IMR-90 (cell line): ENCODE measurements at regions not wholly inside any gene's neighbourhood (a gene's known extent, or its start where the extent isn't known, plus 50 kb on each side); places are given as distances from the start of the nearest gene placed in this dataset.
"Not testable (repeated sequence)": the region's sequence is repeated elsewhere in the genome, so short reads cannot be mapped to it uniquely, and the experiment has no call there.

ENCODE experiments used
- ATAC-seq: fragments of 200-7000 bp; cut with Tn5 transposase; 2 replicates; pipeline ENCODE4 v1.9.1; 2020; ENCODE audit warnings: low read depth, mild to moderate bottlenecking, moderate library complexity
- BruUV-seq: library from RNA; stranded (reverse); fragments of 400-500 nt; replicated peaks from 2 replicates; lab custom pipeline; 2021; lab: Mats Ljungman, UMichigan
- CTCF ChIA-PET: fragments of 300-600 bp; formaldehyde crosslinking; extraction: SDS; loops from one replicate; lab custom pipeline; 2021; ENCODE audit warnings: antibody characterized with exemption; lab: Yijun Ruan, JAX
- POLR2A ChIA-PET: fragments of 300-600 bp; sonication (Branson Sonifier 250); formaldehyde crosslinking; loops from one replicate; lab custom pipeline; 2022; ENCODE audit warnings: antibody characterized with exemption; ENCODE audit not compliant: unreplicated experiment; lab: Charles Lee
- DNase-seq: peaks from one replicate; pipeline ENCODE4 v3.0.0; 2013
- H2AFZ ChIP-seq: replicated peaks from 2 replicates; pipeline ENCODE3; 2013; ENCODE audit warnings: low read length, mild to moderate bottlenecking; ENCODE audit not compliant: poor library complexity
- H2AK5ac ChIP-seq: 2 replicates; pipeline ENCODE4 v1.6.1; 2013; ENCODE audit warnings: low read depth, low read length, inconsistent platforms
- H2AK9ac ChIP-seq: replicated peaks from 2 replicates; pipeline ENCODE3; 2013; ENCODE audit warnings: mild to moderate bottlenecking, low read depth, low read length, moderate library complexity; ENCODE audit not compliant: poor library complexity
- H2BK120ac ChIP-seq: 2 replicates; pipeline ENCODE4 v1.6.1; 2013; ENCODE audit warnings: low read depth, low read length, inconsistent platforms
- H2BK15ac ChIP-seq: 3 replicates; pipeline ENCODE4 v1.6.1; 2013; ENCODE audit warnings: low read depth, low read length, inconsistent platforms
- H2BK20ac ChIP-seq: 2 replicates; pipeline ENCODE4 v1.6.1; 2013; ENCODE audit warnings: low read depth, mild to moderate bottlenecking, inconsistent platforms, low read length, moderate library complexity
- H2BK5ac ChIP-seq: 2 replicates; pipeline ENCODE4 v1.6.1; 2013; ENCODE audit warnings: mild to moderate bottlenecking, low read depth, low read length, inconsistent platforms; ENCODE audit not compliant: poor library complexity, severe bottlenecking
- H3K14ac ChIP-seq: replicated peaks from 2 replicates; pipeline ENCODE4 v1.6.1; 2013; ENCODE audit warnings: low read depth, low read length, inconsistent platforms
- H3K18ac ChIP-seq: 2 replicates; pipeline ENCODE4 v1.6.1; 2013; ENCODE audit warnings: low read depth, low read length, control low read depth
- H3K23ac ChIP-seq: 2 replicates; pipeline ENCODE4 v1.6.1; 2013; ENCODE audit warnings: low read depth, low read length, inconsistent platforms
- H3K27ac ChIP-seq: 2 replicates; pipeline ENCODE4 v1.5.1; 2013; ENCODE audit warnings: mild to moderate bottlenecking, control low read depth, low read length; ENCODE audit not compliant: insufficient read depth
- H3K27me3 ChIP-seq: 2 replicates; pipeline ENCODE4 v1.6.1; 2013; ENCODE audit warnings: low read length; ENCODE audit not compliant: control insufficient read depth, insufficient read depth
- H3K36me3 ChIP-seq: 2 replicates; pipeline ENCODE4 v1.6.1; 2013; ENCODE audit warnings: low read length, mixed read lengths; ENCODE audit not compliant: control insufficient read depth, insufficient read depth
- H3K4ac ChIP-seq: 2 replicates; pipeline ENCODE4 v1.6.1; 2013; ENCODE audit warnings: low read depth, low read length, inconsistent platforms
- H3K4me1 ChIP-seq: 2 replicates; pipeline ENCODE4 v1.6.1; 2013; ENCODE audit warnings: low read length, mixed read lengths; ENCODE audit not compliant: control insufficient read depth, insufficient read depth
- H3K4me2 ChIP-seq: 2 replicates; pipeline ENCODE4 v1.6.1; 2013; ENCODE audit warnings: low read depth, mild to moderate bottlenecking, control low read depth, low read length, moderate library complexity
- H3K4me3 ChIP-seq: 2 replicates; pipeline ENCODE4 v1.5.1; 2013; ENCODE audit warnings: low read depth, mild to moderate bottlenecking, control low read depth, low read length, moderate library complexity; ENCODE audit not compliant: insufficient read depth
- H3K56ac ChIP-seq: 2 replicates; pipeline ENCODE4 v1.6.1; 2013; ENCODE audit warnings: low read length, inconsistent platforms; ENCODE audit not compliant: insufficient read depth; ENCODE audit errors: extremely low read depth
- H3K79me1 ChIP-seq, 2 experiments: 2 replicates each; pipeline ENCODE4 v1.6.1; 2013; ENCODE audit warnings: low read length in 2 of 2, inconsistent platforms in 1 of 2, low read depth in 1 of 2
- H3K9ac ChIP-seq: 2 replicates; pipeline ENCODE4 v1.6.1; 2013; ENCODE audit warnings: low read depth, low read length, control low read depth
- H3K9me1 ChIP-seq: 2 replicates; pipeline ENCODE4 v1.6.1; 2013; ENCODE audit warnings: low read length, inconsistent platforms; ENCODE audit not compliant: insufficient read depth
- H3K9me3 ChIP-seq: 2 replicates; pipeline ENCODE4 v1.6.1; 2013; ENCODE audit warnings: low read length; ENCODE audit not compliant: control insufficient read depth, insufficient read depth
- H4K20me1 ChIP-seq: 2 replicates; pipeline ENCODE4 v1.6.1; 2013; ENCODE audit warnings: low read length, inconsistent platforms; ENCODE audit not compliant: insufficient read depth
- H4K5ac ChIP-seq: 2 replicates; pipeline ENCODE4 v1.6.1; 2013; ENCODE audit warnings: mild to moderate bottlenecking, low read depth, low read length, control low read depth
- H4K8ac ChIP-seq, 2 experiments: 2 replicates each; pipeline ENCODE4 v1.6.1; 2013; ENCODE audit warnings: low read depth in 2 of 2, low read length in 2 of 2, control low read depth in 1 of 2, inconsistent platforms in 1 of 2
- H4K91ac ChIP-seq: 2 replicates; pipeline ENCODE4 v1.6.1; 2013; ENCODE audit warnings: low read depth, low read length, inconsistent platforms; ENCODE audit not compliant: insufficient read depth
- WGBS, 2 experiments: methylation state at CpG; one replicate each; pipeline versions ENCODE4 v1.1.5 to v1.1.7; 2013; ENCODE audit warnings: missing lambda C conversion rate in 2 of 2; ENCODE audit not compliant: insufficient read length in 1 of 2; ENCODE audit errors: extremely low coverage in 2 of 2; 5-methylcytosine and 5-hydroxymethylcytosine counted together
- dilution Hi-C: fragments of 300-500 bp; cut with HindIII; formaldehyde crosslinking; loops from one replicate; pipeline ENCODE4 v1.14.3; 2018; ENCODE audit warnings: low sequenced_read_pairs; ENCODE audit not compliant: unreplicated experiment
- in situ Hi-C: fragments of 300-500 bp; cut with MboI; formaldehyde crosslinking; loops from 3 replicates; pipeline ENCODE4 v1.14.3; 2019; ENCODE audit warnings: low sequenced_read_pairs, inconsistent platforms, mixed read lengths
- intact Hi-C: fragments of 100-400 bp; cut with micrococcal nuclease; formaldehyde crosslinking; loops from 2 replicates; pipeline ENCODE4 v1.10.0; 2022

GRCh38 chr12:125865236-125865635 is 800.0 kb downstream of the AACS start:
- H2BK5ac ChIP-seq, H3K4me1 ChIP-seq, H3K56ac ChIP-seq, H3K27ac ChIP-seq, H2BK20ac ChIP-seq, H2AFZ ChIP-seq, dilution Hi-C loops, H3K27me3 ChIP-seq, H3K9me1 ChIP-seq, H3K14ac ChIP-seq, H2AK9ac ChIP-seq, H3K9ac ChIP-seq, H2BK15ac ChIP-seq, H3K4me2 ChIP-seq, POLR2A ChIA-PET, CTCF ChIA-PET, H4K8ac ChIP-seq, H4K5ac ChIP-seq, H3K4ac ChIP-seq, BruUV-seq, in situ Hi-C loops, ATAC-seq, H3K9me3 ChIP-seq, H2AK5ac ChIP-seq, H3K36me3 ChIP-seq, H3K23ac ChIP-seq, DNase-seq, H4K91ac ChIP-seq, H3K4me3 ChIP-seq, H3K79me1 ChIP-seq, H2BK120ac ChIP-seq, H4K20me1 ChIP-seq, H3K18ac ChIP-seq, intact Hi-C loops: not testable (repeated sequence)
- no CpG with 5 or more reads among the region's 6 CpGs for WGBS, 2 experiments
